A673 (cell line): ENCODE measurements at regions not wholly inside any gene's neighbourhood (a gene's known extent, or its start where the extent isn't known, plus 50 kb on each side); places are given as distances from the start of the nearest gene placed in this dataset.

ENCODE experiments used
- EZH2 ChIP-seq: fragments of 200-600 bp; sonication (generic); IDR thresholded peaks from 2 replicates; pipeline ENCODE4 v1.6.1; 2017; ENCODE audit warnings: borderline replicate concordance, low read depth, mild to moderate bottlenecking, mixed read lengths, antibody characterized with exemption, low read length; ENCODE audit not compliant: poor library complexity, severe bottlenecking
- TF ChIP-seq, protein P1 (sequence below): fragments of 300-800, 200-600 bp; sonication (generic); conservative IDR thresholded peaks from 2 replicates; pipeline ENCODE4 v1.5.1; 2017; ENCODE audit warnings: low read depth, mild to moderate bottlenecking, antibody characterized with exemption, low read length, moderate library complexity, mixed read lengths

DNA sequence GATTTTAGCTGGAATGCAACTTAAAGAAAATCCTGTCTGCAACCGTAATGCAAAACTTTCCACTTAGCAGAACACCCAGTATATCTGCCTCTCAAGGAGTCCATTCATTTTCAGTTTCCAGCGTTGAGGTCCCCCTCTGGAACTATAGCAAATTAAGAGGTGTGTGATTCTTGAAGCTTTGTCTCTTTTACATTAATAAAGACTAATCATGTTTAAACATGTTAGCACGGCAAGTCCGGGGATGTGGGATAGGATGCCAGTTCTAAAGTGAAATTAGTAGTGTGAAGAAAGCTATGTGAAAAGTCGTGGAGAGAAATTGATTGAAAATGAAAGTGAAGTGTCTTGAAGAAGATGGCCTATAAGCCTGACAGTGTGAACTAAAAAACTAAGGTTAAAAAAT is 429.1 kb downstream of the NR2F1-AS1 start:
- TF ChIP-seq EZH2: no peak
- TF ChIP-seq, protein P1, sequence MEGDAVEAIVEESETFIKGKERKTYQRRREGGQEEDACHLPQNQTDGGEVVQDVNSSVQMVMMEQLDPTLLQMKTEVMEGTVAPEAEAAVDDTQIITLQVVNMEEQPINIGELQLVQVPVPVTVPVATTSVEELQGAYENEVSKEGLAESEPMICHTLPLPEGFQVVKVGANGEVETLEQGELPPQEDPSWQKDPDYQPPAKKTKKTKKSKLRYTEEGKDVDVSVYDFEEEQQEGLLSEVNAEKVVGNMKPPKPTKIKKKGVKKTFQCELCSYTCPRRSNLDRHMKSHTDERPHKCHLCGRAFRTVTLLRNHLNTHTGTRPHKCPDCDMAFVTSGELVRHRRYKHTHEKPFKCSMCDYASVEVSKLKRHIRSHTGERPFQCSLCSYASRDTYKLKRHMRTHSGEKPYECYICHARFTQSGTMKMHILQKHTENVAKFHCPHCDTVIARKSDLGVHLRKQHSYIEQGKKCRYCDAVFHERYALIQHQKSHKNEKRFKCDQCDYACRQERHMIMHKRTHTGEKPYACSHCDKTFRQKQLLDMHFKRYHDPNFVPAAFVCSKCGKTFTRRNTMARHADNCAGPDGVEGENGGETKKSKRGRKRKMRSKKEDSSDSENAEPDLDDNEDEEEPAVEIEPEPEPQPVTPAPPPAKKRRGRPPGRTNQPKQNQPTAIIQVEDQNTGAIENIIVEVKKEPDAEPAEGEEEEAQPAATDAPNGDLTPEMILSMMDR: no peak
